C4-2B (cell line): ENCODE measurements at regions not wholly inside any gene's neighbourhood (a gene's known extent, or its start where the extent isn't known, plus 50 kb on each side); places are given as distances from the start of the nearest gene placed in this dataset.

Experiments used
- ZFX ChIP-seq: fragments of 450-650 bp; IDR thresholded peaks from 2 replicates; pipeline ENCODE4 v1.6.1; 2017
- TF ChIP-seq, protein P1 (sequence below): fragments of 450-650 bp; conservative IDR thresholded peaks from 2 replicates; pipeline ENCODE4 v1.5.1; 2017; ENCODE audit warnings: mild to moderate bottlenecking

DNA sequence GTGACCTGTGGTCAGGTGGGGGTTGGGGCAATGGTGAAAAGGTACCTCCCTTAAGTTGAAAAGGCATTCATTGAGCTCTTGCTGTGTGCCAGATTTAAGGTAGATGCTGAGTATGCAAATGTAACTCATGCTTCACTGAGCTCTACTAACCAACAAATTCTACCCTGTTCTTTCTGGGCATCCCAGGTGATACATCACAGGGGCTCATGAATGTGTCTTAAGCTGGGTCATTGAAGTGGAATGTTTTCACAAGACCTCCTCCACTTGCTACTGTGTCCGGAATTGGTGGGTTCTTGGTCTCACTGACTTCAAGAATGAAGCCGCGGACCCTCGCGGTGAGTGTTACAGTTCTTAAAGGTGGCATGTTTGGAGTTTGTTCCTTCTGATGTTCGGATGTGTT, 362.8 kb upstream of the ZNF462 start:
- TF ChIP-seq, protein P1, sequence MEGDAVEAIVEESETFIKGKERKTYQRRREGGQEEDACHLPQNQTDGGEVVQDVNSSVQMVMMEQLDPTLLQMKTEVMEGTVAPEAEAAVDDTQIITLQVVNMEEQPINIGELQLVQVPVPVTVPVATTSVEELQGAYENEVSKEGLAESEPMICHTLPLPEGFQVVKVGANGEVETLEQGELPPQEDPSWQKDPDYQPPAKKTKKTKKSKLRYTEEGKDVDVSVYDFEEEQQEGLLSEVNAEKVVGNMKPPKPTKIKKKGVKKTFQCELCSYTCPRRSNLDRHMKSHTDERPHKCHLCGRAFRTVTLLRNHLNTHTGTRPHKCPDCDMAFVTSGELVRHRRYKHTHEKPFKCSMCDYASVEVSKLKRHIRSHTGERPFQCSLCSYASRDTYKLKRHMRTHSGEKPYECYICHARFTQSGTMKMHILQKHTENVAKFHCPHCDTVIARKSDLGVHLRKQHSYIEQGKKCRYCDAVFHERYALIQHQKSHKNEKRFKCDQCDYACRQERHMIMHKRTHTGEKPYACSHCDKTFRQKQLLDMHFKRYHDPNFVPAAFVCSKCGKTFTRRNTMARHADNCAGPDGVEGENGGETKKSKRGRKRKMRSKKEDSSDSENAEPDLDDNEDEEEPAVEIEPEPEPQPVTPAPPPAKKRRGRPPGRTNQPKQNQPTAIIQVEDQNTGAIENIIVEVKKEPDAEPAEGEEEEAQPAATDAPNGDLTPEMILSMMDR = no peak
- TF ChIP-seq ZFX = no peak
